SK-N-SH (cell line): ENCODE measurements at regions not wholly inside any gene's neighbourhood (a gene's known extent, or its start where the extent isn't known, plus 50 kb on each side); places are given as distances from the start of the nearest gene placed in this dataset.

Experiments used
- NFIC ChIP-seq: IDR thresholded peaks from 2 replicates; pipeline ENCODE4 v1.4.0; 2012; ENCODE audit warnings: borderline replicate concordance
- TCF12 ChIP-seq: IDR thresholded peaks from 2 replicates; pipeline ENCODE4 v1.4.0; 2012
- YY1 ChIP-seq: IDR thresholded peaks from 2 replicates; pipeline ENCODE4 v1.4.0; 2012; ENCODE audit warnings: low read depth, mild to moderate bottlenecking
- TF ChIP-seq, protein P1 (sequence below): fragments of 200-600 bp; sonication (generic); IDR thresholded peaks from 2 replicates; pipeline ENCODE4 v1.6.1; 2017; ENCODE audit warnings: antibody characterized with exemption, mild to moderate bottlenecking, moderate library complexity

DNA sequence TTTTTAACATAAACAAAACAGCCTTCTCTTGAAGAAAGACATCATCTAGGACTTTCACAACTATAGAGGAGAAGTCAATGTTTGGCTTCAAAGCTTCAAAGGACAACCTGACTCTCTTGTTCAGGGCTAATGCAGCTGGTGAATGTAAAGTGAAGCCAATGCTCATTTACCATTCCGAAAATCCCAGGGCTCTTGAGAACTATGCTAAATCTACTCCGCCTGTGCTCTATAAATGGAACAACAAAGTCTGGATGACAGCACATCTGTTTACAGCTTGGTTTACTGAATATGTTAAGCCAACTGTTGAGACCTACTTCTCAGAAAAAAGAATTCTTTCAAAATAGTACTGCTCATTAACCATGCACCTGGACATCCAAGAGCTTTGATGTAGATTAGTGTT, 259.8 kb upstream of the NR5A2 start:
- TF ChIP-seq, protein P1, sequence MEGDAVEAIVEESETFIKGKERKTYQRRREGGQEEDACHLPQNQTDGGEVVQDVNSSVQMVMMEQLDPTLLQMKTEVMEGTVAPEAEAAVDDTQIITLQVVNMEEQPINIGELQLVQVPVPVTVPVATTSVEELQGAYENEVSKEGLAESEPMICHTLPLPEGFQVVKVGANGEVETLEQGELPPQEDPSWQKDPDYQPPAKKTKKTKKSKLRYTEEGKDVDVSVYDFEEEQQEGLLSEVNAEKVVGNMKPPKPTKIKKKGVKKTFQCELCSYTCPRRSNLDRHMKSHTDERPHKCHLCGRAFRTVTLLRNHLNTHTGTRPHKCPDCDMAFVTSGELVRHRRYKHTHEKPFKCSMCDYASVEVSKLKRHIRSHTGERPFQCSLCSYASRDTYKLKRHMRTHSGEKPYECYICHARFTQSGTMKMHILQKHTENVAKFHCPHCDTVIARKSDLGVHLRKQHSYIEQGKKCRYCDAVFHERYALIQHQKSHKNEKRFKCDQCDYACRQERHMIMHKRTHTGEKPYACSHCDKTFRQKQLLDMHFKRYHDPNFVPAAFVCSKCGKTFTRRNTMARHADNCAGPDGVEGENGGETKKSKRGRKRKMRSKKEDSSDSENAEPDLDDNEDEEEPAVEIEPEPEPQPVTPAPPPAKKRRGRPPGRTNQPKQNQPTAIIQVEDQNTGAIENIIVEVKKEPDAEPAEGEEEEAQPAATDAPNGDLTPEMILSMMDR, result no peak
- TF ChIP-seq YY1 (no peak), NFIC (no peak), TCF12 (no peak)
